Ovary (tissue), 3 donors: ENCODE measurements at regions not wholly inside any gene's neighbourhood (a gene's known extent, or its start where the extent isn't known, plus 50 kb on each side); places are given as distances from the start of the nearest gene placed in this dataset.

Experiments
- CTCF ChIP-seq, 3 donors: fragments of 450-650 bp in 2 of 3; fragments of 200-600 bp in 1 of 3; IDR thresholded peaks; one replicate each; pipeline versions ENCODE4 v1.5.1 to v1.8.0; 2016 to 2022; ENCODE audit warnings: antibody characterized with exemption in 3 of 3, mild to moderate bottlenecking in 1 of 3
- EP300 ChIP-seq: sonication (generic); formaldehyde crosslinking; IDR thresholded peaks from one replicate; pipeline ENCODE4 v1.6.1; 2017; ENCODE audit warnings: antibody characterized with exemption
- POLR2A ChIP-seq: fragments of 450-650 bp; IDR thresholded peaks from one replicate; pipeline ENCODE4 v1.6.1; 2017; ENCODE audit warnings: antibody characterized with exemption, mild to moderate bottlenecking, moderate library complexity
- donor health status: DM: no; HTN: no; CAD: no.

- TF ChIP-seq POLR2A, result no peak
- no peak for TF ChIP-seq CTCF (IDR thresholded peaks at IDR 0.05)
- TF ChIP-seq EP300, result no peak
Measured at GRCh38 chr18:76216096-76216495, 278.9 kb downstream of the ZNF516 start.
